CD8-positive, alpha-beta memory T cell (primary cell): ENCODE measurements at regions not wholly inside any gene's neighbourhood (a gene's known extent, or its start where the extent isn't known, plus 50 kb on each side); places are given as distances from the start of the nearest gene placed in this dataset.

Experiments
- CTCF ChIA-PET: fragments of 350-600 bp; sonication (Branson Sonifier 250); formaldehyde crosslinking; loops from one replicate; lab custom pipeline; 2021; ENCODE audit warnings: antibody characterized with exemption; lab: Charles Lee
- POLR2A ChIA-PET: fragments of 350-600 bp; sonication (Branson Sonifier 250); formaldehyde crosslinking; loops from one replicate; lab custom pipeline; 2021; ENCODE audit warnings: antibody characterized with exemption; lab: Charles Lee
- DNase-seq, 5 donors: peaks; one replicate each; pipeline versions ENCODE4 v3.0.0 to v3.0.0-alpha.2; 2020 to 2022; ENCODE audit warnings: mixed read lengths in 1 of 5
- H3K27ac ChIP-seq: one replicate; pipeline ENCODE4 v1.7.0; 2013; ENCODE audit warnings: low read depth, mild to moderate bottlenecking, low read length, moderate library complexity
- H3K27me3 ChIP-seq: 2 replicates; pipeline ENCODE4 v1.7.0; 2013; ENCODE audit warnings: low read length, mild to moderate bottlenecking; ENCODE audit not compliant: insufficient read depth, poor library complexity, severe bottlenecking
- H3K36me3 ChIP-seq: 2 replicates; pipeline ENCODE4 v1.7.0; 2013; ENCODE audit warnings: mild to moderate bottlenecking, low read length, moderate library complexity; ENCODE audit not compliant: insufficient read depth
- H3K4me1 ChIP-seq: 2 replicates; pipeline ENCODE4 v1.7.0; 2013; ENCODE audit warnings: mild to moderate bottlenecking, low read length, moderate library complexity; ENCODE audit not compliant: insufficient read depth
- H3K4me3 ChIP-seq: 2 replicates; pipeline ENCODE4 v1.7.0; 2013; ENCODE audit warnings: mild to moderate bottlenecking, low read length
- H3K9me3 ChIP-seq: 2 replicates; pipeline ENCODE4 v1.7.0; 2013; ENCODE audit warnings: mild to moderate bottlenecking, low read length
- H3K27ac Mint-ChIP-seq, 8 donors: one replicate each; pipeline ENCODE4 v1.8.0; 2020 to 2021; ENCODE audit warnings: mixed read lengths in 8 of 8, mild to moderate bottlenecking in 6 of 8, inconsistent platforms in 3 of 8, moderate library complexity in 3 of 8
- H3K27me3 Mint-ChIP-seq, 2 donors: one replicate each; pipeline ENCODE4 v1.8.0; 2020 to 2021; ENCODE audit warnings: mixed read lengths in 2 of 2, mild to moderate bottlenecking in 1 of 2, moderate library complexity in 1 of 2
- H3K36me3 Mint-ChIP-seq, 3 donors: one replicate each; pipeline ENCODE4 v1.8.0; 2020 to 2021; ENCODE audit warnings: mixed read lengths in 3 of 3, inconsistent platforms in 1 of 3, mild to moderate bottlenecking in 1 of 3
- H3K4me1 Mint-ChIP-seq, 3 donors: one replicate each; pipeline ENCODE4 v1.8.0; 2020 to 2021; ENCODE audit warnings: mixed read lengths in 3 of 3, inconsistent platforms in 1 of 3, mild to moderate bottlenecking in 1 of 3
- H3K4me3 Mint-ChIP-seq, 7 donors: one replicate each; pipeline ENCODE4 v1.8.0; 2020 to 2021; ENCODE audit warnings: mixed read lengths in 7 of 7, mild to moderate bottlenecking in 6 of 7, moderate library complexity in 4 of 7, inconsistent platforms in 2 of 7
- H3K9me3 Mint-ChIP-seq, 5 donors: one replicate each; pipeline ENCODE4 v1.8.0; 2020 to 2022; ENCODE audit warnings: mixed read lengths in 5 of 5, mild to moderate bottlenecking in 3 of 5, moderate library complexity in 2 of 5, inconsistent platforms in 1 of 5

- POLR2A ChIA-PET, result no interaction called here
- Histone ChIP-seq H3K9me3 (no peaks in the 10 kb centered on the region), H3K27me3 (no peaks in the 10 kb centered on the region), H3K4me1 (no peaks in the 10 kb centered on the region), H3K4me3 (no peak overlapping the region), H3K27ac (no peak overlapping the region), H3K36me3 (no peaks in the 10 kb centered on the region)
- H3K4me3 Mint-ChIP-seq, result no peak overlapping the region
- CTCF ChIA-PET, result no interaction called here
- H3K27ac Mint-ChIP-seq, result no peak overlapping the region
- H3K36me3 Mint-ChIP-seq, result no peaks in the 10 kb centered on the region
- peaks cover 0 to 22% (median 0%) of the 10 kb centered on the region in 5 donors for H3K9me3 Mint-ChIP-seq
- H3K27me3 Mint-ChIP-seq, result no peaks in the 10 kb centered on the region
- no peaks in the 10 kb centered on the region for H3K4me1 Mint-ChIP-seq
- no peak for DNase-seq
Measured at GRCh38 chr4:34039766-34040165, 2204.5 kb downstream of the ARAP2 start.

DNA sequence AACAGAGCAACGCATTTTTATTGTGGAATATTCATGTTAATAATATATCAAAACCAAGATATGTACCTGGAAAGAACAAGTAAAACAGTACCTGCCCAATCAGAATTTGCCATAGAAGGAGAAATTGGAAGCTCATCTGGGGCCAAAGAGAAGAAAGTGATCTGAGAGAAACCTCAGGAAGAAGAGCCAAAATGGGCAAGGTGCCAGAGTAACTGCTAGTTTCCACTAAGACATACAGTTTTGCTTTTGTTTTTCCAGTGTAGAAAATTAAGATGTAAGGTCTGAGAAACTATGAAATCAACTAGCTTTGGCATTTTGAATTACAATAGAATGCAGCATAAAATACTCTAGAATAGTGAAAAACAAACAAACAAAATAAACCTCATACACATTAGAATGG, 2201.2 kb downstream of the ARAP2 start:
- no peak overlapping the region for H3K27ac ChIP-seq
- CTCF ChIA-PET, result no interaction called here
- peaks cover 0 to 27% (median 1%) of the 10 kb centered on the region in 5 donors for H3K9me3 Mint-ChIP-seq

DNA sequence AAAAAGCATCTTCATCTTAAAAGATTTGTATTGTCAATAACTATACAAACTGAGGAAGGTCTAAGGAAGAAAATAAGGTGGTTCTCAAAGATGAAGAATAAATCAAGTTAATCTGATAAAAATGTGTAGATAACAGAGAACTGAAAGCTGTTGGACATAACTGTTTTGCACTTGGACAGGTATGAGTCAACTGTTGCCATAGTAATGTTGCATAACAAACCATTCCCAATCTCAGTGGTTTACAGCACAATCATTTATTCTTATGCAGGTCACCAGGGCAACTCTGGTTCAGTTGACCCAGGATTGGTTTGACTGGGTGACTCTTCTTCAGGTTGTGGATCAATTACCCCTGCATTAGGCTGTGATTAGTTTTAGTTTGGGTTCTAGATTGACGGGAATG, 2197.7 kb downstream of the ARAP2 start:
- Histone ChIP-seq H3K27ac (no peak overlapping the region), H3K4me1 (no peaks in the 10 kb centered on the region), H3K36me3 (no peaks in the 10 kb centered on the region), H3K9me3 (no peaks in the 10 kb centered on the region), H3K27me3 (no peaks in the 10 kb centered on the region), H3K4me3 (no peak overlapping the region)
- ChIA-PET POLR2A (no interaction called here), CTCF (no interaction called here)
- peaks cover 0 to 28% (median 2%) of the 10 kb centered on the region in 5 donors for H3K9me3 Mint-ChIP-seq
- H3K4me3 Mint-ChIP-seq, result no peak overlapping the region
- no peaks in the 10 kb centered on the region for H3K4me1 Mint-ChIP-seq
- no peak overlapping the region for H3K27ac Mint-ChIP-seq
- no peak for DNase-seq
- no peaks in the 10 kb centered on the region for H3K27me3 Mint-ChIP-seq
- no peaks in the 10 kb centered on the region for H3K36me3 Mint-ChIP-seq

More for the DNA sequence above, 2201.2 kb downstream of the ARAP2 start:
- H3K27me3 ChIP-seq, result no peaks in the 10 kb centered on the region
- POLR2A ChIA-PET, result no interaction called here
- no peak overlapping the region for H3K27ac Mint-ChIP-seq
- H3K36me3 ChIP-seq, result no peaks in the 10 kb centered on the region
- H3K4me3 ChIP-seq, result no peak overlapping the region
- no peak for DNase-seq
- H3K4me1 ChIP-seq, result no peaks in the 10 kb centered on the region
- H3K9me3 ChIP-seq, result no peaks in the 10 kb centered on the region
- no peaks in the 10 kb centered on the region for H3K4me1 Mint-ChIP-seq
- H3K27me3 Mint-ChIP-seq, result no peaks in the 10 kb centered on the region
- H3K36me3 Mint-ChIP-seq, result no peaks in the 10 kb centered on the region
- H3K4me3 Mint-ChIP-seq, result no peak overlapping the region

GRCh38 chr4:34047363-34047762, 2197.0 kb downstream of the ARAP2 start:
- Histone ChIP-seq H3K27ac (no peak overlapping the region), H3K4me1 (no peaks in the 10 kb centered on the region), H3K9me3 (no peaks in the 10 kb centered on the region), H3K27me3 (no peaks in the 10 kb centered on the region), H3K36me3 (no peaks in the 10 kb centered on the region), H3K4me3 (no peak overlapping the region)
- H3K4me3 Mint-ChIP-seq, result no peak overlapping the region
- no peaks in the 10 kb centered on the region for H3K4me1 Mint-ChIP-seq
- ChIA-PET POLR2A (no interaction called here), CTCF (no interaction called here)
- H3K27ac Mint-ChIP-seq, result no peak overlapping the region
- peaks cover 0 to 33% (median 2%) of the 10 kb centered on the region in 5 donors for H3K9me3 Mint-ChIP-seq
- no peaks in the 10 kb centered on the region for H3K36me3 Mint-ChIP-seq
- H3K27me3 Mint-ChIP-seq, result no peaks in the 10 kb centered on the region
- no peak for DNase-seq

DNA sequence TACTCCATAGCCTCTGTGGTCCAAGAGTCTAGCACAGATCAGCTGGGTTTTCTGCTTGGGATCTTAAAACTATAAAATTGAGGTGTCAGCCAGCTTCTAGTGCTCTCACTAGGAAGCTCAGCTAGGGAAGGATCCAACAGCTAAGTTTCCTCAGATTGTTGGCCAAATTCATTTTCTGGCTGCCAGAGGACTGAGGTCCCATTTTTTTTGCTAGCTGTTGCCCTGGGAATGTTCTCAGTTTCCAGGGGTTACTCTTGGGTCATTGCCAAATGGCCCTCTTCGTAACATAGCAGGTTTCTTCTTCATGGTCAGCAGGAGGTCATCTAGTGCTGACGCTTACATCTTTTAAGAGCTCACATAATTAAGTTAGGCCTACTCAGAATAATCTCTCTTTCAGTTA, 2178.2 kb downstream of the ARAP2 start:
- Mint-ChIP-seq H3K9me3 (peaks cover 0 to 8% (median 3%) of the 10 kb centered on the region in 5 donors), H3K4me1 (no peaks in the 10 kb centered on the region), H3K36me3 (no peaks in the 10 kb centered on the region), H3K27me3 (no peaks in the 10 kb centered on the region), H3K27ac (no peak overlapping the region), H3K4me3 (no peak overlapping the region)
- no peak for DNase-seq
- CTCF ChIA-PET, result no interaction called here
- H3K36me3 ChIP-seq, result no peaks in the 10 kb centered on the region
- no peak overlapping the region for H3K27ac ChIP-seq
- no peaks in the 10 kb centered on the region for H3K27me3 ChIP-seq
- H3K9me3 ChIP-seq, result no peaks in the 10 kb centered on the region
- H3K4me1 ChIP-seq, result no peaks in the 10 kb centered on the region
- H3K4me3 ChIP-seq, result no peak overlapping the region
- POLR2A ChIA-PET, result no interaction called here

GRCh38 chr4:34091451-34091850, 2152.9 kb downstream of the ARAP2 start:
- no peak overlapping the region for H3K4me3 Mint-ChIP-seq
- Histone ChIP-seq H3K27ac (no peak overlapping the region), H3K4me1 (no peaks in the 10 kb centered on the region), H3K36me3 (no peaks in the 10 kb centered on the region), H3K27me3 (no peaks in the 10 kb centered on the region), H3K9me3 (no peaks in the 10 kb centered on the region), H3K4me3 (no peak overlapping the region)
- ChIA-PET CTCF (no interaction called here), POLR2A (no interaction called here)
- no peaks in the 10 kb centered on the region for H3K27me3 Mint-ChIP-seq
- no peaks in the 10 kb centered on the region for H3K36me3 Mint-ChIP-seq
- no peak for DNase-seq
- H3K9me3 Mint-ChIP-seq, result peaks cover 0 to 17% (median 10%) of the 10 kb centered on the region in 5 donors
- H3K4me1 Mint-ChIP-seq, result no peaks in the 10 kb centered on the region
- no peak overlapping the region for H3K27ac Mint-ChIP-seq

GRCh38 chr4:34094114-34094513, 2150.2 kb downstream of the ARAP2 start:
- DNase-seq, result no peak
- no peaks in the 10 kb centered on the region for H3K36me3 Mint-ChIP-seq
- no peaks in the 10 kb centered on the region for H3K27me3 Mint-ChIP-seq
- no peak overlapping the region for H3K4me3 ChIP-seq
- H3K4me1 ChIP-seq, result no peaks in the 10 kb centered on the region
- H3K27ac Mint-ChIP-seq, result no peak overlapping the region
- CTCF ChIA-PET, result no interaction called here
- no peaks in the 10 kb centered on the region for H3K4me1 Mint-ChIP-seq
- H3K27ac ChIP-seq, result no peak overlapping the region
- no peaks in the 10 kb centered on the region for H3K27me3 ChIP-seq
- POLR2A ChIA-PET, result no interaction called here
- H3K4me3 Mint-ChIP-seq, result no peak overlapping the region
- H3K9me3 ChIP-seq, result no peaks in the 10 kb centered on the region
- H3K36me3 ChIP-seq, result no peaks in the 10 kb centered on the region
- H3K9me3 Mint-ChIP-seq, result peaks cover 0 to 22% (median 4%) of the 10 kb centered on the region in 5 donors

DNA sequence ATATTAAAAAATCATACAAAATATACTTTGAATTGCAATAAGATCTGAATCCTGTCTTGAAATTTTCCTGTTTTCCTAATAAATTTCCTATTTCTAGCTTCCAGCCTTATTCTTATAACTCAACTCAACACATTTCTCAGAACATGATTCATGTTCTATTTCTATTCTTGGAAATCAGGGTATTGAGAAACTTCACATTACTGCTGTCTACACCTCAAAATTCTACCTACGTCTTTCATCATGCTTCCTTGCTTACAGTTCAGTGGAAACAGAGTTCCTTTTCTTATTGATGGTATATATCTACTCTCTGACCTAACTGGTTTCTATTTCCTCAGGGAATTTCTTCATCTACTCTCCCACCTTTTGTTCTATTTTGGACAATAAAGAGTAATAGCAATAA, 2139.0 kb downstream of the ARAP2 start:
- CTCF ChIA-PET, result no interaction called here

GRCh38 chr4:34108391-34108790, 2135.9 kb downstream of the ARAP2 start:
- Mint-ChIP-seq H3K4me3 (no peak overlapping the region), H3K9me3 (peaks cover 0 to 22% (median 5%) of the 10 kb centered on the region in 5 donors), H3K4me1 (no peaks in the 10 kb centered on the region), H3K27ac (no peak overlapping the region), H3K36me3 (no peaks in the 10 kb centered on the region), H3K27me3 (no peaks in the 10 kb centered on the region)
- DNase-seq, result no peak
- ChIA-PET POLR2A (no interaction called here), CTCF (no interaction called here)
- Histone ChIP-seq H3K27ac (no peak overlapping the region), H3K9me3 (no peaks in the 10 kb centered on the region), H3K4me1 (no peaks in the 10 kb centered on the region), H3K27me3 (no peaks in the 10 kb centered on the region), H3K36me3 (no peaks in the 10 kb centered on the region), H3K4me3 (no peak overlapping the region)

More for the DNA sequence above, 2139.0 kb downstream of the ARAP2 start:
- Histone ChIP-seq H3K27me3 (no peaks in the 10 kb centered on the region), H3K4me3 (no peak overlapping the region), H3K36me3 (no peaks in the 10 kb centered on the region), H3K9me3 (no peaks in the 10 kb centered on the region), H3K4me1 (no peaks in the 10 kb centered on the region), H3K27ac (no peak overlapping the region)
- H3K36me3 Mint-ChIP-seq, result no peaks in the 10 kb centered on the region
- POLR2A ChIA-PET, result no interaction called here
- no peaks in the 10 kb centered on the region for H3K27me3 Mint-ChIP-seq
- no peak for DNase-seq
- no peak overlapping the region for H3K4me3 Mint-ChIP-seq
- no peak overlapping the region for H3K27ac Mint-ChIP-seq
- H3K9me3 Mint-ChIP-seq, result peaks cover 0 to 24% (median 5%) of the 10 kb centered on the region in 5 donors
- no peaks in the 10 kb centered on the region for H3K4me1 Mint-ChIP-seq
